ENCODE measurements at regions not wholly inside any gene's neighbourhood (a gene's known extent, or its start where the extent isn't known, plus 50 kb on each side); places are given as distances from the start of the nearest gene placed in this dataset.

DNA sequence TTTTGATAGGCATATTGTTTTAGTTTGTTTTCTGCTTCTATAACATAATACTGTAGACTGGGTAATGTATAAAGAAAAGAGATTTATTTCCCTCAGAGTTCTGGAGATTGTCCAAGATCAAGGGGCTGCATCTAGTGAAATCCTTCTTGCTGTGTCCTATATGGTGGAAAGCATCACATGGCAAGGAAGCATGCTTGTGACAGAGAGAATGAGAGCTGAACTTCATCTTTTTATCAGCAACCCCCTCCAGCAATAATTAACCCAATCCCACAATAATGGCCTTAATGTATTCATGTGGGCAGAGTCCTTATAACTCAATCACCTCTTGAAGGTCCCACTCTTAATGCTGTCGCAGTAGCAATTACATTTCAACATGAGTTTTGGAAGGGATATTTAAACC lies 141.4 kb downstream of the CENPW start:
- no peak for DNase-seq (ENCODE audit: low spot score)
- no peaks in the 10 kb centered on the region for H3K9me3 ChIP-seq (ENCODE audit: low read depth)
- Mint-ChIP-seq H3K27ac (no peak overlapping the region), H3K4me3 (no peak overlapping the region), H3K4me1 (no peaks in the 10 kb centered on the region), H3K27me3 (ENCODE audit: insufficient read depth, low read depth) (no peaks in the 10 kb centered on the region), H3K36me3 (peaks cover 5% of the 10 kb centered on the region), H3K9me3 (peaks cover 11% of the 10 kb centered on the region)
- H3K27ac ChIP-seq, result no peak overlapping the region
- no peak overlapping the region for H2AFZ ChIP-seq (replicated peaks)
- H3K4me2 ChIP-seq, result no peak overlapping the region
- TF ChIP-seq EZH2 (IDR thresholded peaks at IDR 0.05), result no peak
- TF ChIP-seq EZH2phosphoT487 (IDR thresholded peaks at IDR 0.05), result no peak
- TF ChIP-seq, protein P1, sequence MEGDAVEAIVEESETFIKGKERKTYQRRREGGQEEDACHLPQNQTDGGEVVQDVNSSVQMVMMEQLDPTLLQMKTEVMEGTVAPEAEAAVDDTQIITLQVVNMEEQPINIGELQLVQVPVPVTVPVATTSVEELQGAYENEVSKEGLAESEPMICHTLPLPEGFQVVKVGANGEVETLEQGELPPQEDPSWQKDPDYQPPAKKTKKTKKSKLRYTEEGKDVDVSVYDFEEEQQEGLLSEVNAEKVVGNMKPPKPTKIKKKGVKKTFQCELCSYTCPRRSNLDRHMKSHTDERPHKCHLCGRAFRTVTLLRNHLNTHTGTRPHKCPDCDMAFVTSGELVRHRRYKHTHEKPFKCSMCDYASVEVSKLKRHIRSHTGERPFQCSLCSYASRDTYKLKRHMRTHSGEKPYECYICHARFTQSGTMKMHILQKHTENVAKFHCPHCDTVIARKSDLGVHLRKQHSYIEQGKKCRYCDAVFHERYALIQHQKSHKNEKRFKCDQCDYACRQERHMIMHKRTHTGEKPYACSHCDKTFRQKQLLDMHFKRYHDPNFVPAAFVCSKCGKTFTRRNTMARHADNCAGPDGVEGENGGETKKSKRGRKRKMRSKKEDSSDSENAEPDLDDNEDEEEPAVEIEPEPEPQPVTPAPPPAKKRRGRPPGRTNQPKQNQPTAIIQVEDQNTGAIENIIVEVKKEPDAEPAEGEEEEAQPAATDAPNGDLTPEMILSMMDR (IDR thresholded peaks at IDR 0.05), result no peak
- H3K4me1 ChIP-seq, result no peaks in the 10 kb centered on the region
- H3K36me3 ChIP-seq, result no peaks in the 10 kb centered on the region
- H3K27me3 ChIP-seq, result no peaks in the 10 kb centered on the region
- H3K4me3 ChIP-seq, result no peak overlapping the region
- no peaks in the 10 kb centered on the region for H4K20me1 ChIP-seq (ENCODE audit: low read depth)
- H3K9ac ChIP-seq, result no peak overlapping the region
- no peaks in the 10 kb centered on the region for H3K79me2 ChIP-seq (ENCODE audit: low read depth)
- no peaks in the 10 kb centered on the region for H3F3A ChIP-seq (ENCODE audit: low read depth)

- no peak overlapping the region for H3K27ac ChIP-seq
- no peaks in the 10 kb centered on the region for H3K79me2 ChIP-seq (ENCODE audit: low read depth)
- peaks cover 40% of the 10 kb centered on the region for H3K9me3 Mint-ChIP-seq
- H3K36me3 ChIP-seq, result no peaks in the 10 kb centered on the region
- peaks cover 5% of the 10 kb centered on the region for H3K27me3 Mint-ChIP-seq (ENCODE audit: insufficient read depth, low read depth)
- no peaks in the 10 kb centered on the region for H3F3A ChIP-seq (ENCODE audit: low read depth)
- peaks cover 2% of the 10 kb centered on the region for H3K4me1 Mint-ChIP-seq
- H3K4me3 ChIP-seq, result no peak overlapping the region
- no peak for DNase-seq (ENCODE audit: low spot score)
- H3K4me3 Mint-ChIP-seq, result no peak overlapping the region
- no peaks in the 10 kb centered on the region for H3K4me1 ChIP-seq
- H3K36me3 Mint-ChIP-seq, result peaks cover 25% of the 10 kb centered on the region
- H3K27ac Mint-ChIP-seq, result no peak overlapping the region
- no peaks in the 10 kb centered on the region for H3K9me3 ChIP-seq (ENCODE audit: low read depth)
- no peaks in the 10 kb centered on the region for H3K27me3 ChIP-seq
- no peak overlapping the region for H3K9ac ChIP-seq
- H4K20me1 ChIP-seq (ENCODE audit: low read depth), result no peaks in the 10 kb centered on the region
- H2AFZ ChIP-seq (replicated peaks), result no peak overlapping the region
- TF ChIP-seq EZH2phosphoT487 (IDR thresholded peaks at IDR 0.05), result no peak
- TF ChIP-seq, protein P1 (IDR thresholded peaks at IDR 0.05), result no peak
- TF ChIP-seq EZH2 (IDR thresholded peaks at IDR 0.05), result no peak
- H3K4me2 ChIP-seq, result no peak overlapping the region
Observed at GRCh38 chr6:126504792-126505191, 164.9 kb downstream of the CENPW start.

DNA sequence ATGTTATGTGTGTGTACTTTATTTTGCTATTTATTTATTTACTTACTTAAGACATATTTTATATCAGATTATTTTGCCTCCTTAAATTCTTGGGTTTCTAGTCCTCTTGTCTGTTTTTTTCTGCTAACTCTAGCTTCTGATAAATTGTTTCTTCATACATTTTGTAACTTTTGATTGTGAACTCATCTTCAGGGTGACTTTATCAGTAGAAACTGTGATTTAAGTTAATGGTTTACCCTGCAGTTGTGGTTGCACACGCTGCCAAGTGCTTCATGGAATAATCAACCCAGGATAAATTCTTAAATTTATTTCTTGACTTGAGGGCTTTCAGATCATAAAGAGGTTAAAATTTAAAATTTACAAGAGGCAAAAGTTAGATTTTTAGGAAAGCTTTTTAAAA lies 173.3 kb downstream of the CENPW start:
- H3K36me3 Mint-ChIP-seq, result peaks cover 9% of the 10 kb centered on the region
- no peaks in the 10 kb centered on the region for H3K27me3 Mint-ChIP-seq (ENCODE audit: insufficient read depth, low read depth)
- no peak overlapping the region for H3K4me3 Mint-ChIP-seq
- Histone ChIP-seq H3K4me2 (no peak overlapping the region), H4K20me1 (ENCODE audit: low read depth) (no peaks in the 10 kb centered on the region), H2AFZ (replicated peaks) (peak overlapping the region; percentile 63), H3K9ac (no peak overlapping the region), H3K36me3 (no peaks in the 10 kb centered on the region), H3K27me3 (no peaks in the 10 kb centered on the region), H3K27ac (no peak overlapping the region), H3K9me3 (ENCODE audit: low read depth) (no peaks in the 10 kb centered on the region), H3K4me3 (no peak overlapping the region), H3F3A (ENCODE audit: low read depth) (no peaks in the 10 kb centered on the region), H3K79me2 (ENCODE audit: low read depth) (no peaks in the 10 kb centered on the region), H3K4me1 (peaks cover 10% of the 10 kb centered on the region)
- no peaks in the 10 kb centered on the region for H3K4me1 Mint-ChIP-seq
- peaks cover 44% of the 10 kb centered on the region for H3K9me3 Mint-ChIP-seq
- H3K27ac Mint-ChIP-seq, result no peak overlapping the region
- TF ChIP-seq, protein P1 (IDR thresholded peaks at IDR 0.05), result no peak
- TF ChIP-seq EZH2phosphoT487 (IDR thresholded peaks at IDR 0.05) (no peak), EZH2 (IDR thresholded peaks at IDR 0.05) (no peak)
- no peak for DNase-seq (ENCODE audit: low spot score)

Data from neural progenitor cell (in vitro differentiated cells).